ENCODE measurements at regions not wholly inside any gene's neighbourhood (a gene's known extent, or its start where the extent isn't known, plus 50 kb on each side); places are given as distances from the start of the nearest gene placed in this dataset.

DNA sequence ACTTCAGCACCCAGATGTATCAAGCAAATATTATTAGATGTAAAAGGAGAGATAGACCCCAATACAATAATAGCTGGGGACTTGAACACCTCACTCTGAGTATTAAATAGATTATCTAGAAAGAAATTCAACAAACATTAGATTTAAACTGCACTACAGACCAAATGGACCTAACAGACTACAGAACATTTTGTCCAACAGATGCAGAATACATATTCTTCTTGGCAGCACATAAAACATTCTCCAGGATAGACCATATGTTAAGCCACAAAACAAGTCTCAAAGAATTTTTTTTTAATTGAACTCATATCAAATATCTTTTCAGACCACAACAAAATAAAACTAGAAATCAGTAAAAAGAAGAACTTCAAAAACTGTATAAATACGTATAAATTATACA lies 130.4 kb downstream of the MTERF1 start:
- no peak for TF ChIP-seq EZH2phosphoT487 (IDR thresholded peaks at IDR 0.05; ENCODE audit: insufficient read depth, low read depth)
- no peak for TF ChIP-seq EZH2 (IDR thresholded peaks at IDR 0.05; ENCODE audit: insufficient read depth, poor library complexity, severe bottlenecking)

All from GM23248 (cell line).